ENCODE measurements at regions not wholly inside any gene's neighbourhood (a gene's known extent, or its start where the extent isn't known, plus 50 kb on each side); places are given as distances from the start of the nearest gene placed in this dataset.
"Not testable (repeated sequence)": the region's sequence is repeated elsewhere in the genome, so short reads cannot be mapped to it uniquely, and the experiment has no call there.

GRCh38 chr1:212513586-212513985 is 80.9 kb downstream of the NENF start:
- H3K9me3 ChIP-seq, result no peaks in the 10 kb centered on the region
- H3K4me3 ChIP-seq, result no peak overlapping the region
- H3K36me3 ChIP-seq, result no peaks in the 10 kb centered on the region

GRCh38 chr1:212514056-212514614 is 81.4 kb downstream of the NENF start:
- peaks cover 0 to 37% of the 10 kb centered on the region in 2 donors for H3K27me3 ChIP-seq
- TF ChIP-seq CTCF (IDR thresholded peaks at IDR 0.05), result no peak
- TF ChIP-seq POLR2A (IDR thresholded peaks at IDR 0.05), result no peak
- no peak for TF ChIP-seq EP300 (IDR thresholded peaks at IDR 0.05)
- WGBS, 2 donors, result 24 to 35% methylated on average over 22 to 25 of the region's 25 CpGs
- H3K36me3 ChIP-seq, result no peaks in the 10 kb centered on the region
- H3K4me3 ChIP-seq, result peak overlapping the region; percentile 7 to 47 (median 22)
- peak in 1 of 2 donors; percentile 25 for DNase-seq (ENCODE audit: low spot score in 2 of 2)
- peaks cover 0 to 22% (median 12%) of the 10 kb centered on the region in 4 donors for H3K4me1 ChIP-seq
- no peaks in the 10 kb centered on the region for H3K9me3 ChIP-seq
- H3K27ac ChIP-seq, result peak overlapping the region in 1 of 4 donors; percentile 49

More at GRCh38 chr1:212513586-212513985, 80.9 kb downstream of the NENF start:
- H3K27ac ChIP-seq, result no peak overlapping the region
- peaks cover 0 to 22% (median 12%) of the 10 kb centered on the region in 4 donors for H3K4me1 ChIP-seq
- 82 to 85% methylated on average over 10 to 11 of the region's 11 CpGs for WGBS, 2 donors
- DNase-seq (ENCODE audit: low spot score in 2 of 2), result no peak
- no peak for TF ChIP-seq CTCF (IDR thresholded peaks at IDR 0.05)
- TF ChIP-seq EP300 (IDR thresholded peaks at IDR 0.05), result no peak
- TF ChIP-seq POLR2A (IDR thresholded peaks at IDR 0.05), result no peak
- H3K27me3 ChIP-seq, result peaks cover 0 to 37% of the 10 kb centered on the region in 2 donors

- no peaks in the 10 kb centered on the region for H3K9me3 ChIP-seq
- H3K36me3 ChIP-seq, result no peaks in the 10 kb centered on the region
- 18% methylated on average over 29 of the region's 36 CpGs; no CpG with 5 or more reads in 1 of the 2 donors for WGBS, 2 donors
- H3K4me3 ChIP-seq, result peak overlapping the region; percentile 7 to 47 (median 22)
- TF ChIP-seq EP300 (IDR thresholded peaks at IDR 0.05) (no peak), CTCF (IDR thresholded peaks at IDR 0.05) (peak in 1 of 5 experiments; percentile 11)
- peaks cover 0 to 37% of the 10 kb centered on the region in 2 donors for H3K27me3 ChIP-seq
- peak overlapping the region in 1 of 4 donors; percentile 49 for H3K27ac ChIP-seq
- DNase-seq (ENCODE audit: low spot score in 2 of 2), result no peak
- H3K4me1 ChIP-seq, result peaks cover 0 to 22% (median 12%) of the 10 kb centered on the region in 4 donors
Observed at GRCh38 chr1:212514782-212515181, 82.1 kb downstream of the NENF start.

GRCh38 chr1:212515329-212515760 is 82.6 kb downstream of the NENF start:
- H3K4me1 ChIP-seq, result peaks cover 0 to 22% (median 12%) of the 10 kb centered on the region in 4 donors
- TF ChIP-seq CTCF (IDR thresholded peaks at IDR 0.05) (no peak), POLR2A (IDR thresholded peaks at IDR 0.05) (no peak), EP300 (IDR thresholded peaks at IDR 0.05) (no peak)
- peak overlapping the region in 2 of 4 donors; percentile 32 to 47 for H3K4me3 ChIP-seq
- peaks cover 0 to 37% of the 10 kb centered on the region in 2 donors for H3K27me3 ChIP-seq
- no peak overlapping the region for H3K27ac ChIP-seq
- 69 to 71% methylated on average over 11 to 12 of the region's 12 CpGs for WGBS, 2 donors
- no peak for DNase-seq (ENCODE audit: low spot score in 2 of 2)
- no peaks in the 10 kb centered on the region for H3K36me3 ChIP-seq
- H3K9me3 ChIP-seq, result no peaks in the 10 kb centered on the region

GRCh38 chr1:212516012-212516411 is 83.3 kb downstream of the NENF start:
- not testable (repeated sequence) for H3K36me3 ChIP-seq; H3K27ac ChIP-seq; DNase-seq (ENCODE audit: low spot score in 2 of 2); H3K9me3 ChIP-seq; H3K4me3 ChIP-seq
- peaks cover 0 to 22% (median 12%) of the 10 kb centered on the region in 4 donors for H3K4me1 ChIP-seq
- 94 to 97% methylated on average over 4 of the region's 4 CpGs for WGBS, 2 donors
- H3K27me3 ChIP-seq, result peaks cover 0 to 37% of the 10 kb centered on the region in 2 donors

Data from tibial nerve (tissue), 4 donors.